GM20000 (cell line): ENCODE measurements at regions not wholly inside any gene's neighbourhood (a gene's known extent, or its start where the extent isn't known, plus 50 kb on each side); places are given as distances from the start of the nearest gene placed in this dataset.

Experiments used
- DNase-seq: peaks from one replicate; pipeline ENCODE4 v3.0.0; 2012; ENCODE audit warnings: low spot score
- TF ChIP-seq, protein P1 (sequence below): IDR thresholded peaks from 2 replicates; pipeline ENCODE4 v1.5.1; 2012; ENCODE audit warnings: mild to moderate bottlenecking, control low read depth; ENCODE audit errors: extremely low read depth, missing control alignments

- TF ChIP-seq, protein P1, sequence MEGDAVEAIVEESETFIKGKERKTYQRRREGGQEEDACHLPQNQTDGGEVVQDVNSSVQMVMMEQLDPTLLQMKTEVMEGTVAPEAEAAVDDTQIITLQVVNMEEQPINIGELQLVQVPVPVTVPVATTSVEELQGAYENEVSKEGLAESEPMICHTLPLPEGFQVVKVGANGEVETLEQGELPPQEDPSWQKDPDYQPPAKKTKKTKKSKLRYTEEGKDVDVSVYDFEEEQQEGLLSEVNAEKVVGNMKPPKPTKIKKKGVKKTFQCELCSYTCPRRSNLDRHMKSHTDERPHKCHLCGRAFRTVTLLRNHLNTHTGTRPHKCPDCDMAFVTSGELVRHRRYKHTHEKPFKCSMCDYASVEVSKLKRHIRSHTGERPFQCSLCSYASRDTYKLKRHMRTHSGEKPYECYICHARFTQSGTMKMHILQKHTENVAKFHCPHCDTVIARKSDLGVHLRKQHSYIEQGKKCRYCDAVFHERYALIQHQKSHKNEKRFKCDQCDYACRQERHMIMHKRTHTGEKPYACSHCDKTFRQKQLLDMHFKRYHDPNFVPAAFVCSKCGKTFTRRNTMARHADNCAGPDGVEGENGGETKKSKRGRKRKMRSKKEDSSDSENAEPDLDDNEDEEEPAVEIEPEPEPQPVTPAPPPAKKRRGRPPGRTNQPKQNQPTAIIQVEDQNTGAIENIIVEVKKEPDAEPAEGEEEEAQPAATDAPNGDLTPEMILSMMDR, result no peak
- DNase-seq, result no peak
Observed at GRCh38 chr5:39780347-39780746, 355.6 kb upstream of the DAB2 start.

- no peak for DNase-seq
- TF ChIP-seq, protein P1, result no peak
Observed at GRCh38 chr5:39779831-39780230, 355.1 kb upstream of the DAB2 start.

GRCh38 chr5:39775797-39776365 lies 351.1 kb upstream of the DAB2 start:
- no peak for DNase-seq
- TF ChIP-seq, protein P1, result no peak

DNA sequence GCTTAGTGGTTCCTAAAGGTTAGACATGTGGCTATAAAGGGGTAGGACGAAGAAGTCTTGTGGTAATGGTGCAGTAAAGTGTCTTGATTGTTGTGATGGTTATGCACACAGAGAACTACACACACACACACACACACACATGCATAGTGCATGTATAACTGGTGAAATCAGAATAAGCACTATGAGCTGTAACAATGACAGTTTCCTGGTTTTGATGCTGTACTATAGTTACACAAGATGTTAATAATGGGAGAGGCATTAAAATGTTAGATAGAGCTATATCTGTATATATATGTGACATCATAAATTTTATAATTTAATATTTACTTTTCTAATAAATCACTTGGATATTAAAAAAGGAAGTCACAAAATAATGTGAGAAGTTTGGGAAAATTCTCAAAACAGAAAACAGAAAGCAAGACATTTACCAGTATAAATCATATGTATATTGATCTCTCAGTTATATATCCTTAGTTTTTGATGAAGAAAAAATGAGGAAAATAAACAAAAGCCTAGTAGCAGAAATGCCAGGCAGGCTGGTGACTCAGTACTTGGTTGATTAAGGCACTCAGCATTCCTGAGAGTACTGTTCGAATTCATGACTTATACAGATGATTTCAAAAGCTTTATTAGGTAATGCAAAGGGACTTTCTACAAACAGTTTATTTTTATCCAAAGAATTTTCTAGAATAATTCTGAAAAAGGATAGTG lies 350.5 kb upstream of the DAB2 start:
- DNase-seq, result no peak

GRCh38 chr5:39774605-39775004 lies 349.8 kb upstream of the DAB2 start:
- TF ChIP-seq, protein P1, result no peak
- no peak for DNase-seq

More for the DNA sequence above, 350.5 kb upstream of the DAB2 start:
- TF ChIP-seq, protein P1, result no peak

DNA sequence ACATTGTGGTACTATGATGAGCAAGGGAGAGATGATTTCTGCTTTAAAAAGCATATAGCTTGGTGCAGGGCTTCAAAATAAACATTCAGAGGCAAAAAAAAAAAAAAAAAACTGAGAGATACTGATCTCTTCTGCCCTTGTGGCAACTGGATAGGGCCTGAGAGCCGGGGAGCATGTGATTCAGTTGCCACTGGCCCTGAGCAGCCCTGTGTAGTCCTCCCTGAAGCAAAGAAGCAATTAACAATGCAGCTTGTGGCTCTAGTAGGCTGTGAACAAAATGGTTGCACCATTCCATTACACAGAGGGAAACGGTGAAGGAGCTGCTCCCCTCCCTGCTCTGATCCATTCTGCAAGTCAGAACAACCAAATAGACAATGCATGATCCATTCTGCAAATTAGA lies 347.5 kb upstream of the DAB2 start:
- TF ChIP-seq, protein P1, result no peak
- no peak for DNase-seq

GRCh38 chr5:39767916-39768315 lies 343.1 kb upstream of the DAB2 start:
- TF ChIP-seq, protein P1, result no peak
- DNase-seq, result no peak
